Neural cell (in vitro differentiated cells): ENCODE measurements at regions not wholly inside any gene's neighbourhood (a gene's known extent, or its start where the extent isn't known, plus 50 kb on each side); places are given as distances from the start of the nearest gene placed in this dataset.
"Not testable (repeated sequence)": the region's sequence is repeated elsewhere in the genome, so short reads cannot be mapped to it uniquely, and the experiment has no call there.

Experiments
- EP300 ChIP-seq: fragments of 450-650 bp; conservative IDR thresholded peaks from 2 replicates; pipeline ENCODE4 v1.6.1; 2014; ENCODE audit warnings: antibody characterized with exemption, mild to moderate bottlenecking, moderate library complexity; ENCODE audit not compliant: poor library complexity, severe bottlenecking
- EZH2 ChIP-seq: fragments of 200-600, 300-800 bp; shearing (Covaris generic), sonication (generic); IDR thresholded peaks from 2 replicates; pipeline ENCODE4 v1.6.1; 2014; ENCODE audit warnings: antibody characterized with exemption, low read length, borderline replicate concordance, mild to moderate bottlenecking; ENCODE audit not compliant: insufficient read depth, poor library complexity, severe bottlenecking
- POLR2AphosphoS5 ChIP-seq: IDR thresholded peaks from 2 replicates; pipeline ENCODE4 v1.6.1; 2012
- SMC3 ChIP-seq: fragments of 450-650 bp; conservative IDR thresholded peaks from 2 replicates; pipeline ENCODE4 v1.6.1; 2014; ENCODE audit warnings: antibody characterized with exemption, mild to moderate bottlenecking, moderate library complexity; ENCODE audit not compliant: poor library complexity
- TAF1 ChIP-seq: IDR thresholded peaks from 2 replicates; pipeline ENCODE4 v1.6.1; 2012; ENCODE audit warnings: low read depth
- TF ChIP-seq, protein P1 (sequence below): fragments of 450-650 bp; IDR thresholded peaks from 2 replicates; pipeline ENCODE4 v1.5.1; 2014; ENCODE audit warnings: antibody characterized with exemption, mild to moderate bottlenecking, moderate library complexity; ENCODE audit not compliant: poor library complexity, severe bottlenecking
- TF ChIP-seq, protein P2 (sequence below): IDR thresholded peaks from 2 replicates; pipeline ENCODE4 v1.6.1; 2012; ENCODE audit warnings: borderline replicate concordance

GRCh38 chr21:10348150-10348549 is 173.2 kb upstream of the TPTE start:
- TF ChIP-seq, protein P1, sequence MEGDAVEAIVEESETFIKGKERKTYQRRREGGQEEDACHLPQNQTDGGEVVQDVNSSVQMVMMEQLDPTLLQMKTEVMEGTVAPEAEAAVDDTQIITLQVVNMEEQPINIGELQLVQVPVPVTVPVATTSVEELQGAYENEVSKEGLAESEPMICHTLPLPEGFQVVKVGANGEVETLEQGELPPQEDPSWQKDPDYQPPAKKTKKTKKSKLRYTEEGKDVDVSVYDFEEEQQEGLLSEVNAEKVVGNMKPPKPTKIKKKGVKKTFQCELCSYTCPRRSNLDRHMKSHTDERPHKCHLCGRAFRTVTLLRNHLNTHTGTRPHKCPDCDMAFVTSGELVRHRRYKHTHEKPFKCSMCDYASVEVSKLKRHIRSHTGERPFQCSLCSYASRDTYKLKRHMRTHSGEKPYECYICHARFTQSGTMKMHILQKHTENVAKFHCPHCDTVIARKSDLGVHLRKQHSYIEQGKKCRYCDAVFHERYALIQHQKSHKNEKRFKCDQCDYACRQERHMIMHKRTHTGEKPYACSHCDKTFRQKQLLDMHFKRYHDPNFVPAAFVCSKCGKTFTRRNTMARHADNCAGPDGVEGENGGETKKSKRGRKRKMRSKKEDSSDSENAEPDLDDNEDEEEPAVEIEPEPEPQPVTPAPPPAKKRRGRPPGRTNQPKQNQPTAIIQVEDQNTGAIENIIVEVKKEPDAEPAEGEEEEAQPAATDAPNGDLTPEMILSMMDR: not testable (repeated sequence)
- TF ChIP-seq, protein P2, sequence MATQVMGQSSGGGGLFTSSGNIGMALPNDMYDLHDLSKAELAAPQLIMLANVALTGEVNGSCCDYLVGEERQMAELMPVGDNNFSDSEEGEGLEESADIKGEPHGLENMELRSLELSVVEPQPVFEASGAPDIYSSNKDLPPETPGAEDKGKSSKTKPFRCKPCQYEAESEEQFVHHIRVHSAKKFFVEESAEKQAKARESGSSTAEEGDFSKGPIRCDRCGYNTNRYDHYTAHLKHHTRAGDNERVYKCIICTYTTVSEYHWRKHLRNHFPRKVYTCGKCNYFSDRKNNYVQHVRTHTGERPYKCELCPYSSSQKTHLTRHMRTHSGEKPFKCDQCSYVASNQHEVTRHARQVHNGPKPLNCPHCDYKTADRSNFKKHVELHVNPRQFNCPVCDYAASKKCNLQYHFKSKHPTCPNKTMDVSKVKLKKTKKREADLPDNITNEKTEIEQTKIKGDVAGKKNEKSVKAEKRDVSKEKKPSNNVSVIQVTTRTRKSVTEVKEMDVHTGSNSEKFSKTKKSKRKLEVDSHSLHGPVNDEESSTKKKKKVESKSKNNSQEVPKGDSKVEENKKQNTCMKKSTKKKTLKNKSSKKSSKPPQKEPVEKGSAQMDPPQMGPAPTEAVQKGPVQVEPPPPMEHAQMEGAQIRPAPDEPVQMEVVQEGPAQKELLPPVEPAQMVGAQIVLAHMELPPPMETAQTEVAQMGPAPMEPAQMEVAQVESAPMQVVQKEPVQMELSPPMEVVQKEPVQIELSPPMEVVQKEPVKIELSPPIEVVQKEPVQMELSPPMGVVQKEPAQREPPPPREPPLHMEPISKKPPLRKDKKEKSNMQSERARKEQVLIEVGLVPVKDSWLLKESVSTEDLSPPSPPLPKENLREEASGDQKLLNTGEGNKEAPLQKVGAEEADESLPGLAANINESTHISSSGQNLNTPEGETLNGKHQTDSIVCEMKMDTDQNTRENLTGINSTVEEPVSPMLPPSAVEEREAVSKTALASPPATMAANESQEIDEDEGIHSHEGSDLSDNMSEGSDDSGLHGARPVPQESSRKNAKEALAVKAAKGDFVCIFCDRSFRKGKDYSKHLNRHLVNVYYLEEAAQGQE: not testable (repeated sequence)
- not testable (repeated sequence) for TF ChIP-seq POLR2AphosphoS5, EZH2, EP300, SMC3, TAF1
